Heart right ventricle (tissue), 16 donors: ENCODE measurements at regions not wholly inside any gene's neighbourhood (a gene's known extent, or its start where the extent isn't known, plus 50 kb on each side); places are given as distances from the start of the nearest gene placed in this dataset.
"Not testable (repeated sequence)": the region's sequence is repeated elsewhere in the genome, so short reads cannot be mapped to it uniquely, and the experiment has no call there.

ENCODE experiments used
- ATAC-seq, 8 donors: fragments of 200-7000 bp; cut with Tn5 transposase; one replicate each; pipeline ENCODE4 v1.9.1; 2020; ENCODE audit warnings: mild to moderate bottlenecking in 8 of 8, moderate library complexity in 8 of 8, moderate number of reproducible peaks in 1 of 8
- DNase-seq, 2 donors: peaks; one replicate each; pipeline ENCODE4 v3.0.0-alpha.2; 2020
- H3K27ac ChIP-seq, 10 donors: fragments of 200-600 bp; sonication (generic) in 2 of 10; one replicate each; pipeline versions ENCODE4 v1.5.0 to v1.8.0; 2020 to 2022; ENCODE audit warnings: mild to moderate bottlenecking in 3 of 10
- H3K27me3 ChIP-seq, 7 donors: fragments of 200-600 bp; one replicate each; pipeline ENCODE4 v1.8.0; 2021 to 2022; ENCODE audit warnings: mild to moderate bottlenecking in 2 of 7
- H3K36me3 ChIP-seq, 9 donors: fragments of 200-600 bp; sonication (generic) in 1 of 9; one replicate each; pipeline versions ENCODE4 v1.5.0 to v1.8.0; 2020 to 2022; ENCODE audit warnings: mild to moderate bottlenecking in 2 of 9
- H3K4me1 ChIP-seq, 9 donors: fragments of 200-600 bp; sonication (generic) in 1 of 9; one replicate each; pipeline versions ENCODE4 v1.5.0 to v1.8.0; 2020 to 2022; ENCODE audit warnings: mild to moderate bottlenecking in 4 of 9
- H3K4me3 ChIP-seq, 10 donors: fragments of 200-600 bp; sonication (generic) in 2 of 10; one replicate each; pipeline versions ENCODE4 v1.5.0 to v1.8.0; 2020 to 2022; ENCODE audit warnings: mild to moderate bottlenecking in 7 of 10, moderate library complexity in 2 of 10
- H3K9me3 ChIP-seq, 11 donors: fragments of 200-600 bp in 10 of 11; sonication (generic) in 2 of 11; one replicate each; pipeline versions ENCODE4 v1.5.0 to v1.8.0; 2013 to 2022; ENCODE audit warnings: mild to moderate bottlenecking in 2 of 11, control low read depth in 1 of 11, moderate library complexity in 1 of 11
- WGBS, 2 donors: extraction: QIAGEN DNeasy Blood & Tissue Kit; methylation state at CpG; one replicate each; pipeline ENCODE4 v1.1.7; 2013; ENCODE audit warnings: inconsistent platforms in 1 of 2; 5-methylcytosine and 5-hydroxymethylcytosine counted together
- intact Hi-C, 10 donors: fragments of 100-400 bp; cut with DNase I; formaldehyde crosslinking; loops; one replicate each; pipeline versions ENCODE4 v1.11.1 to v1.14.2; 2022
- TF ChIP-seq, protein P1 (sequence below), 9 donors: fragments of 200-600 bp; sonication (generic) in 2 of 9; IDR thresholded peaks; one replicate each; pipeline versions ENCODE4 v1.5.0 to v1.8.0; 2021 to 2022; ENCODE audit warnings: antibody characterized with exemption in 9 of 9, mild to moderate bottlenecking in 5 of 9, moderate library complexity in 1 of 9
- donor health status: Arrhythmogenic right ventricular cardiomyopathy.
- donor health status: ischemic (EF 13 %, LVEDD 7.1; RV severe dilation, severe dysfunction).
- donor health status: healthy with polysubstance abuse.
- donor health status: DM: no; HTN: yes; CAD: no.
- donor health status: DM: no; HTN: no; CAD: no.
- donor health status: ischemic (EF 25% LVEDD 6.9; RV normal size, moderate dysfunction).
- donor health status: ischemic (EF 25% LVEDD 5.7; RV mildly dilated, moderate dysfunction).
- donor health status: healthy.
- donor health status: DM: yes; HTN: yes; CAD: no.
- donor health status: Ischemic cardiomyopathy.
- donor health status: ischemic (EF 35%, LVEDD 5.7; RV mildly dilated, moderate dysfunction).
- donor health status: nonischemic (EF 11% LVEDD 7.7; RV severe dilation, severe dysfunction).
- donor health status: DM: yes; HTN: yes; CAD: no.
- donor health status: PGD.
- donor health status: ischemic (EF 29% LVEDD 5.4; RV normal size, mild dysfunction).
- donor health status: nonischemic (EF 23%, LVEDD 6.1; RV moderate dilation, normal function).

- ATAC-seq (no peak), DNase-seq (no peak)
- TF ChIP-seq, protein P1, sequence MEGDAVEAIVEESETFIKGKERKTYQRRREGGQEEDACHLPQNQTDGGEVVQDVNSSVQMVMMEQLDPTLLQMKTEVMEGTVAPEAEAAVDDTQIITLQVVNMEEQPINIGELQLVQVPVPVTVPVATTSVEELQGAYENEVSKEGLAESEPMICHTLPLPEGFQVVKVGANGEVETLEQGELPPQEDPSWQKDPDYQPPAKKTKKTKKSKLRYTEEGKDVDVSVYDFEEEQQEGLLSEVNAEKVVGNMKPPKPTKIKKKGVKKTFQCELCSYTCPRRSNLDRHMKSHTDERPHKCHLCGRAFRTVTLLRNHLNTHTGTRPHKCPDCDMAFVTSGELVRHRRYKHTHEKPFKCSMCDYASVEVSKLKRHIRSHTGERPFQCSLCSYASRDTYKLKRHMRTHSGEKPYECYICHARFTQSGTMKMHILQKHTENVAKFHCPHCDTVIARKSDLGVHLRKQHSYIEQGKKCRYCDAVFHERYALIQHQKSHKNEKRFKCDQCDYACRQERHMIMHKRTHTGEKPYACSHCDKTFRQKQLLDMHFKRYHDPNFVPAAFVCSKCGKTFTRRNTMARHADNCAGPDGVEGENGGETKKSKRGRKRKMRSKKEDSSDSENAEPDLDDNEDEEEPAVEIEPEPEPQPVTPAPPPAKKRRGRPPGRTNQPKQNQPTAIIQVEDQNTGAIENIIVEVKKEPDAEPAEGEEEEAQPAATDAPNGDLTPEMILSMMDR (IDR thresholded peaks at IDR 0.05): no peak
- Histone ChIP-seq H3K9me3 (peaks cover 0 to 6% (median 0%) of the 10 kb centered on the region in 11 donors), H3K27ac (no peak overlapping the region), H3K27me3 (no peaks in the 10 kb centered on the region), H3K4me1 (no peaks in the 10 kb centered on the region), H3K4me3 (no peak overlapping the region), H3K36me3 (no peaks in the 10 kb centered on the region)
- intact Hi-C loops: no loop called here
- WGBS, 2 donors: 81 to 86% methylated on average over 1 of the region's 1 CpG
Measured at GRCh38 chr5:101284736-101285375, 381.8 kb upstream of the ST8SIA4 start.

GRCh38 chr5:101283938-101284337 lies 380.9 kb upstream of the ST8SIA4 start:
- WGBS, 2 donors: 93 to 95% methylated on average over 3 of the region's 3 CpGs
- H3K4me1 ChIP-seq, H3K4me3 ChIP-seq, H3K36me3 ChIP-seq, DNase-seq, ATAC-seq, H3K9me3 ChIP-seq, H3K27ac ChIP-seq, intact Hi-C loops, H3K27me3 ChIP-seq: not testable (repeated sequence)

DNA sequence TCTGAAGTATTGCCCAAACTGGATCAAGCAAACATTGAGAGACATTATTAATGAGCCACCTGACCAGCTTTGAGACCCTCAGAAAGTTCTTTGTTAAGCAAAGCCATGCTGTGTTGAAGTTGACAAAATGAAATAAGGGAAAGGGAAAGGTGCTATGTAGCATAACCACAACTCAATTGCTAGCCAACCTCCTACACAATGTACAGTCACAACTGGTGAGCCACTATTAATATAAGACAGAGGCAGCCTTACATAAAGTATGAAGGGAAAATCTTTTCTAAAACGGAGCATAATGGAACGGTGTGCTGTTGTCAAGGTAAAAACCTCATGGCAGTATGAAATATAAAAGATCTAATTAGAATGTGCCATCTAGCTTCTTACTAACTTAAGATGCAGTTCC lies 375.8 kb upstream of the ST8SIA4 start:
- 88 to 93% methylated on average over 2 of the region's 2 CpGs for whole genome bisulfite sequencing, 2 donors
- intact Hi-C loops: no loop called here
- H3K27ac ChIP-seq: no peak overlapping the region
- TF ChIP-seq, protein P1 (IDR thresholded peaks at IDR 0.05): no peak
- peaks cover 0 to 2% (median 0%) of the 10 kb centered on the region in 11 donors for H3K9me3 ChIP-seq
- no peaks in the 10 kb centered on the region for H3K4me1 ChIP-seq
- DNase-seq: no peak
- no peak overlapping the region for H3K4me3 ChIP-seq
- no peaks in the 10 kb centered on the region for H3K27me3 ChIP-seq
- no peak for ATAC-seq
- H3K36me3 ChIP-seq: no peaks in the 10 kb centered on the region

DNA sequence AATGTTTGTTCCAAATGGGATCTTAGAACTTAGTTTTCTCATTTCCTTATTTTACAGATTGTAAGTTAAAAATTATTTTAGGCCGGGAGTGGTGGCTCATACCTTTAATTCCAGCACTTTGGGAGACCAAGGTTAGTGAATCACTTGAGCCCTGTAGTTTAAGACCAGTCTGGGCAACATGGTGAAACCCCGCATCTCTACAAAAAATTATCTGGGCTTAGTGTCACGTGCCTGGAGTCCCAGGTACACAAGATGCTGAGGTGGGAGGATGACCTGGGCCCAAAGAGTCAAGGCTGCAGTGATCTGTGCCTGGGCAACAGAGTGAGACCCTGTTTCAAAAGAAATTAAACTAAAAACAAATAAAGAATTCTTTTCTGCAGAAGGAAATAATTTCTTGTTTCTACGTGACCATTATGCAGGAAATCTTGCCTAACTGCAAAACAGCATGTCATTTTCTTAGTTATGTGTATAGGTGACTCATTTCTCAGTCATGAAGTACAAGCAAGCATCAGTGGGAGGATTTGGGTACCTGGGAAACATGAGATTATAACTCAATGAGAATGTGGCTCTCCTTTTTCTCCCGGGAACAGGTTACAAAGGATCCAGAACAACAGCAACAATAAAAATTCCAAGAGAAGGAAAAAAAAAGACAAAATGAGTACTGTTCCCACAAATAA lies 375.1 kb upstream of the ST8SIA4 start:
- no peaks in the 10 kb centered on the region for H3K27me3 ChIP-seq

More for the DNA sequence above, 375.1 kb upstream of the ST8SIA4 start:
- intact Hi-C loops: no loop called here
- no peak overlapping the region for H3K4me3 ChIP-seq
- WGBS, 2 donors: 75 to 79% methylated on average over 5 of the region's 5 CpGs
- no peaks in the 10 kb centered on the region for H3K36me3 ChIP-seq
- H3K9me3 ChIP-seq: peaks cover 0 to 2% (median 0%) of the 10 kb centered on the region in 11 donors
- no peaks in the 10 kb centered on the region for H3K4me1 ChIP-seq
- no peak overlapping the region for H3K27ac ChIP-seq
- ATAC-seq: no peak
- TF ChIP-seq, protein P1 (IDR thresholded peaks at IDR 0.05): no peak
- no peak for DNase-seq
